CD4-positive, alpha-beta memory T cell (primary cell): ENCODE measurements at regions not wholly inside any gene's neighbourhood (a gene's known extent, or its start where the extent isn't known, plus 50 kb on each side); places are given as distances from the start of the nearest gene placed in this dataset.
"Not testable (repeated sequence)": the region's sequence is repeated elsewhere in the genome, so short reads cannot be mapped to it uniquely, and the experiment has no call there.

ENCODE experiments used
- CTCF ChIA-PET: fragments of 350-600 bp; sonication (Branson Sonifier 250); formaldehyde crosslinking; loops from one replicate; lab custom pipeline; 2021; ENCODE audit warnings: inconsistent platforms; ENCODE audit not compliant: partially characterized antibody; lab: Charles Lee
- POLR2A ChIA-PET: fragments of 350-600 bp; sonication (Branson Sonifier 250); formaldehyde crosslinking; loops from one replicate; lab custom pipeline; 2021; ENCODE audit not compliant: partially characterized antibody; lab: Charles Lee
- DNase-seq, 5 donors: peaks; one replicate each; pipeline versions ENCODE4 v3.0.0 to v3.0.0-alpha.2; 2020 to 2022; ENCODE audit warnings: mixed read lengths in 1 of 5
- H3K27ac ChIP-seq: one replicate; pipeline ENCODE4 v1.7.0; 2013; ENCODE audit warnings: low read depth, low read length
- H3K27me3 ChIP-seq: 2 replicates; pipeline ENCODE4 v1.7.0; 2013; ENCODE audit warnings: mild to moderate bottlenecking, low read length, moderate library complexity; ENCODE audit not compliant: insufficient read depth
- H3K36me3 ChIP-seq: 2 replicates; pipeline ENCODE4 v1.7.0; 2013; ENCODE audit warnings: mild to moderate bottlenecking, low read length, moderate library complexity; ENCODE audit not compliant: insufficient read depth
- H3K4me1 ChIP-seq: 2 replicates; pipeline ENCODE4 v1.7.0; 2013; ENCODE audit warnings: mild to moderate bottlenecking, low read length, moderate library complexity; ENCODE audit not compliant: insufficient read depth
- H3K4me3 ChIP-seq, 2 donors: one replicate each; pipeline ENCODE4 v1.7.0; 2013; ENCODE audit warnings: low read length in 2 of 2, mild to moderate bottlenecking in 1 of 2
- H3K9me3 ChIP-seq, 2 donors: one replicate each; pipeline ENCODE4 v1.7.0; 2013; ENCODE audit warnings: low read length in 2 of 2, control low read depth in 1 of 2; ENCODE audit not compliant: control insufficient read depth in 1 of 2
- H3K27ac Mint-ChIP-seq, 7 donors: one replicate each; pipeline ENCODE4 v1.8.0; 2020 to 2021; ENCODE audit warnings: mixed read lengths in 7 of 7, mild to moderate bottlenecking in 6 of 7, inconsistent platforms in 3 of 7, moderate library complexity in 3 of 7
- H3K27me3 Mint-ChIP-seq, 2 donors: one replicate each; pipeline ENCODE4 v1.8.0; 2020 to 2021; ENCODE audit warnings: mixed read lengths in 2 of 2
- H3K36me3 Mint-ChIP-seq, 2 donors: one replicate each; pipeline ENCODE4 v1.8.0; 2020 to 2021; ENCODE audit warnings: mixed read lengths in 2 of 2, inconsistent platforms in 1 of 2, mild to moderate bottlenecking in 1 of 2
- H3K4me1 Mint-ChIP-seq, 4 donors: one replicate each; pipeline ENCODE4 v1.8.0; 2020 to 2021; ENCODE audit warnings: mixed read lengths in 4 of 4, mild to moderate bottlenecking in 1 of 4
- H3K4me3 Mint-ChIP-seq, 8 donors: one replicate each; pipeline ENCODE4 v1.8.0; 2020 to 2021; ENCODE audit warnings: mixed read lengths in 8 of 8, mild to moderate bottlenecking in 7 of 8, moderate library complexity in 6 of 8, inconsistent platforms in 3 of 8
- H3K9me3 Mint-ChIP-seq, 8 donors: one replicate each; pipeline ENCODE4 v1.8.0; 2020 to 2021; ENCODE audit warnings: mixed read lengths in 8 of 8, mild to moderate bottlenecking in 5 of 8, inconsistent platforms in 3 of 8, moderate library complexity in 1 of 8
- intact Hi-C: fragments of 100-400 bp; cut with micrococcal nuclease; formaldehyde crosslinking; loops from one replicate; pipeline ENCODE4 v1.15.1; 2023

- POLR2A ChIA-PET, result no interaction called here
- intact Hi-C loops, result no loop called here
- no peak overlapping the region for H3K27ac ChIP-seq
- no peak overlapping the region for H3K27ac Mint-ChIP-seq
- no peaks in the 10 kb centered on the region for H3K36me3 Mint-ChIP-seq
- peaks cover 0 to 7% (median 0%) of the 10 kb centered on the region in 8 donors for H3K9me3 Mint-ChIP-seq
- CTCF ChIA-PET, result no interaction called here
- H3K4me3 Mint-ChIP-seq, result no peak overlapping the region
- no peak overlapping the region for H3K4me3 ChIP-seq
- no peaks in the 10 kb centered on the region for H3K27me3 ChIP-seq
- H3K4me1 Mint-ChIP-seq, result no peaks in the 10 kb centered on the region
- no peaks in the 10 kb centered on the region for H3K36me3 ChIP-seq
- DNase-seq, result no peak
- peaks cover 0 to 3% of the 10 kb centered on the region in 2 donors for H3K27me3 Mint-ChIP-seq
- no peaks in the 10 kb centered on the region for H3K4me1 ChIP-seq
- no peaks in the 10 kb centered on the region for H3K9me3 ChIP-seq
These were observed 133.5 kb upstream of the CADM1 start for GRCh38 chr11:115637599-115638241.

DNA sequence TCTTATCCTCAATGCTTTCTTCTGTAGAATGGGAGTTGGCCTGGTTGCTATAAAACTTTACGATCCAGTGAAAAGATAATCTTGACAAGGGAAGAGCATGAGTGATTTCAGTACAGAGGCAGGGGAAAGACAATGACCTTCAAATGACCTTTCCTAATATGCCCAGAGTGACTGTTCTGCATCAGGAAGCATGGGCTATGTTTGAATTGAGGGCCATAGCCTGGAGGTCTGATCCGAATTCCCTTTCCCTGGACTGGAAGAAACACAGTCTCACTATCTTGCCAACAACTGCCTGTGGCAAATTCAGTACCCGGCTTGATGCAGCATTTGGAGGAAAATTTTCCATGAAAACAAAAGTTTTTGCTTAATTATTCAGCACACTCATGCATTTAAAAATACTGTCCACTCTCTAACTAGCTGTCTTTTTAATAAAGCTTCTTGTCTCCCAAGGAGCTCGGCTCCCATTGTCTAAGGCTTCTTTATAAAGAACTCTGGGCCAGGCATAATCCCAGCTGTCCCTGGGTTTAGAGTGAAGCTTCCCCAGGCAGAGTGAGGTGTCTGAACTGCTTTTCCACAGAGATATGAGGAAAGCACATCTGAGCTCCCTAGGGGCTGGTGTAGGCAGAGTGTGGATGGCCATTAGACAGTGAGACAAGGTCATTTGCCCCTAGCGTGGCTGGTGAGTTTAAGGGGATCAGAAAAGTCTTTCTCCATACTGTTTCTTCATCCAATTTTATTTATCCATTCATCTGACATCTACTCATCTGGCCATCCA is 132.7 kb upstream of the CADM1 start:
- DNase-seq, result no peak
- H3K36me3 ChIP-seq, result no peaks in the 10 kb centered on the region
- no peaks in the 10 kb centered on the region for H3K4me1 ChIP-seq
- ChIA-PET CTCF (no interaction called here), POLR2A (no interaction called here)
- H3K4me3 ChIP-seq, result no peak overlapping the region
- intact Hi-C loops, result no loop called here
- H3K4me3 Mint-ChIP-seq, result no peak overlapping the region
- H3K27ac Mint-ChIP-seq, result no peak overlapping the region
- no peaks in the 10 kb centered on the region for H3K4me1 Mint-ChIP-seq
- no peaks in the 10 kb centered on the region for H3K27me3 ChIP-seq
- H3K9me3 ChIP-seq, result no peaks in the 10 kb centered on the region
- H3K27ac ChIP-seq, result no peak overlapping the region
- H3K36me3 Mint-ChIP-seq, result no peaks in the 10 kb centered on the region
- peaks cover 0 to 7% (median 2%) of the 10 kb centered on the region in 8 donors for H3K9me3 Mint-ChIP-seq
- H3K27me3 Mint-ChIP-seq, result no peaks in the 10 kb centered on the region

- POLR2A ChIA-PET, result not testable (repeated sequence)
These were observed 129.8 kb upstream of the CADM1 start for GRCh38 chr11:115633977-115634376.

DNA sequence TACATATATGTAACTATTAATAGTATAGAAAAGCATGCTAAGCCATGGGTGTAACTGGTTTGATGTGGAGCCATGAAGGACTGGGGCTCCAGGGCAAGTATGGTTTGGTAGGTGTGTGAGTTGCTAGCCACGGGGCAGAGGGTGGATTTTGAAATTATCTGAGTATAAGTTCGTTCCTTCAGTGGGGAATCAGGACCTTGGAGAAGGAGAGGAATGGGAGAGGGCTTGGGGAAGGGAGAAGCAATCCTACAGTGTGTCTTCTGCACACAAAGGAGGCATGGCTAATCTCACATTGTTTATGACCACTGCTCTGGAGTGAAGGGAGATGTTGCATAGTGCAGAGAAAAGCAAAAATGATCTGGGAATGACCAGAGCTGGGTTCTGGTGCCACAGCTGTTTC is 127.8 kb upstream of the CADM1 start:
- Histone ChIP-seq H3K9me3 (no peaks in the 10 kb centered on the region), H3K4me1 (no peaks in the 10 kb centered on the region), H3K27ac (no peak overlapping the region), H3K36me3 (no peaks in the 10 kb centered on the region), H3K4me3 (no peak overlapping the region), H3K27me3 (no peaks in the 10 kb centered on the region)
- Mint-ChIP-seq H3K4me3 (no peak overlapping the region), H3K9me3 (peaks cover 0 to 4% (median 0%) of the 10 kb centered on the region in 8 donors), H3K36me3 (no peaks in the 10 kb centered on the region), H3K27ac (no peak overlapping the region), H3K27me3 (peaks cover 2 to 4% of the 10 kb centered on the region in 2 donors), H3K4me1 (no peaks in the 10 kb centered on the region)
- CTCF ChIA-PET, result no interaction called here
- no peak for DNase-seq
- intact Hi-C loops, result no loop called here
- POLR2A ChIA-PET, result no interaction called here

More at GRCh38 chr11:115633977-115634376, 129.8 kb upstream of the CADM1 start:
- H3K27me3 Mint-ChIP-seq, H3K36me3 ChIP-seq, H3K27ac Mint-ChIP-seq, H3K36me3 Mint-ChIP-seq, intact Hi-C loops, H3K4me3 Mint-ChIP-seq, DNase-seq, H3K9me3 ChIP-seq, H3K4me3 ChIP-seq, H3K27me3 ChIP-seq, CTCF ChIA-PET, H3K27ac ChIP-seq, H3K4me1 Mint-ChIP-seq, H3K4me1 ChIP-seq, H3K9me3 Mint-ChIP-seq: not testable (repeated sequence)

- Mint-ChIP-seq H3K4me1 (no peaks in the 10 kb centered on the region), H3K27ac (no peak overlapping the region), H3K36me3 (no peaks in the 10 kb centered on the region), H3K27me3 (peaks cover 2 to 4% of the 10 kb centered on the region in 2 donors), H3K4me3 (no peak overlapping the region), H3K9me3 (peaks cover 0 to 4% (median 0%) of the 10 kb centered on the region in 8 donors)
- Histone ChIP-seq H3K4me3 (no peak overlapping the region), H3K36me3 (no peaks in the 10 kb centered on the region), H3K9me3 (no peaks in the 10 kb centered on the region), H3K27ac (no peak overlapping the region), H3K27me3 (no peaks in the 10 kb centered on the region), H3K4me1 (no peaks in the 10 kb centered on the region)
- intact Hi-C loops, result no loop called here
- POLR2A ChIA-PET, result no interaction called here
- no peak for DNase-seq
- CTCF ChIA-PET, result no interaction called here
These were observed 127.4 kb upstream of the CADM1 start for GRCh38 chr11:115631609-115632008.

GRCh38 chr11:115630214-115630613 is 126.0 kb upstream of the CADM1 start:
- Mint-ChIP-seq H3K4me1 (no peaks in the 10 kb centered on the region), H3K4me3 (no peak overlapping the region), H3K27me3 (peaks cover 2 to 4% of the 10 kb centered on the region in 2 donors), H3K36me3 (no peaks in the 10 kb centered on the region), H3K9me3 (peaks cover 0 to 4% (median 0%) of the 10 kb centered on the region in 8 donors), H3K27ac (no peak overlapping the region)
- H3K4me1 ChIP-seq, result no peaks in the 10 kb centered on the region
- no peak for DNase-seq
- ChIA-PET POLR2A (no interaction called here), CTCF (no interaction called here)
- H3K4me3 ChIP-seq, result no peak overlapping the region
- intact Hi-C loops, result no loop called here
- no peak overlapping the region for H3K27ac ChIP-seq
- H3K36me3 ChIP-seq, result no peaks in the 10 kb centered on the region
- no peaks in the 10 kb centered on the region for H3K27me3 ChIP-seq
- H3K9me3 ChIP-seq, result no peaks in the 10 kb centered on the region

DNA sequence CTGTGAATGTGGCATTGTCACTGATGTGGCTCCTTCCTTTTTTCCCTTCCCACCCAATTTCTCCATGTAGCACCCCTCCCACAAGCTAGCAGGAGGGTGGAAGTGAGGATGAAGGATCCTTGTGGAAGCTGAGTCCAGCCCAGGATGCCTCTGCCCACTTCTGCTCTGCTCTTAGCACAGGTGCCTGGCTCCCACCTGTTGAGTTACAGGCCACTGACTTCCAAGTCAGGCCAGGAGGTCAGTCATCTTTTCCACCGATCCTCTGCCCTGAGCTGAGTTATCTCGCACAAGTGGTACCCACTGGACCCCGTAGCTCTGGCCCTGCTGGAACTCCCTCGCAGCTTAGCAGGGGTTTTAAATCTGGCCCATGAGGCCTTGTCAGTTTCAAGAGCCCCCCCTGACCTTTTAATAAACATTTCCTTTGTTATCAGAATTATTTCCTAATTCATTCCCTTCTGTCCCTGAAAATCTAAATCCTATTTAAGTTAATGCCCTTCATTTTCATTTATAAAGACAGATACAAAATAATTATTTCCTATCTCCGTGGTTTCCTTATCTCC is 125.3 kb upstream of the CADM1 start:
- POLR2A ChIA-PET, result no interaction called here
- CTCF ChIA-PET, result no interaction called here
- Histone ChIP-seq H3K27me3 (no peaks in the 10 kb centered on the region), H3K27ac (no peak overlapping the region), H3K4me1 (no peaks in the 10 kb centered on the region), H3K9me3 (no peaks in the 10 kb centered on the region), H3K36me3 (no peaks in the 10 kb centered on the region), H3K4me3 (no peak overlapping the region)
- intact Hi-C loops, result no loop called here
- Mint-ChIP-seq H3K9me3 (peaks cover 0 to 4% (median 0%) of the 10 kb centered on the region in 8 donors), H3K4me3 (no peak overlapping the region), H3K27me3 (peaks cover 2 to 4% of the 10 kb centered on the region in 2 donors), H3K36me3 (no peaks in the 10 kb centered on the region), H3K4me1 (no peaks in the 10 kb centered on the region), H3K27ac (no peak overlapping the region)
- no peak for DNase-seq
